Fibroblast of peridontal ligament (primary cell): ENCODE measurements at regions not wholly inside any gene's neighbourhood (a gene's known extent, or its start where the extent isn't known, plus 50 kb on each side); places are given as distances from the start of the nearest gene placed in this dataset.

Experiments used
- DNase-seq: peaks from one replicate; pipeline ENCODE4 v3.0.0-alpha.2; 2010; ENCODE audit errors: extremely low read depth

DNA sequence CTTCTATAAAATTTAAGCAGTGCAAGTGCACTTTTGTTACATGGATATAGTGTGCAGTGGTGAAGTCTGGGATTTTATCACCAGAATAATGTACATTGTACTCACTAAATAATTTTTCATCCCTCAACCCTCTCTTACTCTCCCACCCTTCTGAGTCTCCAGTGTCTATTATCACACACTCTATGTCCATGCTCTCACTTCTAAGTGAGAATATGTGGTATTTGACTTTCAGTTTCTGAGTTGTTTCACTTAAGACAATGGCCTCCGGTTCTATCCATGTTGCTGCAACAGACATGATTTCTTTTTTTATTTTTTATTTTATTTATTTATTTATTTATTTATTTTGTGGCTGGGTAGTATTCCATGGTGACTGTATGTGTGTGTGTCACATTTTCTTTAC is 855.9 kb upstream of the PHF14 start:
- DNase-seq: no peak

GRCh38 chr7:10120936-10121335 is 852.7 kb upstream of the PHF14 start:
- DNase-seq: no peak

GRCh38 chr7:10121631-10122030 is 852.0 kb upstream of the PHF14 start:
- no peak for DNase-seq

DNA sequence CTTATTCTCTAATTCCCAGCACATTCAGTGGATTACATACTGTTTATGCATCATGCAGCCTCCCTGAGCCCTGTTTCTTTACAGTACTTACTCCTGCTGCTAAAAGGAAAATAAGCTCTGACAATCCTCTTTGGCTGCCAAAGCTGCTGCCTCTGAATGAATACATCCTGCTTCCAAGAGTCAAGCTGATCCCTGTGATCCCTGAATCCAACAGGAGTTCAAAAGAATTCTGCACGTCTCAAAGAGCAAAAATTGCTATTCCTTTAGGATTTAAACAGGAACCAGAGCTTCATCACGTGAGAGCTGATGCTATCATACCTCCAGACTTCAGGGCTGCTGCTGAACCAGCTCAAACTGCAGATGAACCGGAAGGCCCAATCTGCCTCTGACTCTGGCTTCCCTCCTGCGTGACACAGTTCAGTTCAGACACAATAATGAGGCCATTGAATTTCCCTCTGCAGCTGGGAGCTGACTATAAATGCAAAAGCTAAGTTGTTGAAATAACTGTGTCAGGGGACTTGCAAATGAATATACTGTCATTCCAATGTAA is 851.0 kb upstream of the PHF14 start:
- DNase-seq: no peak

GRCh38 chr7:10128748-10129147 is 844.9 kb upstream of the PHF14 start:
- DNase-seq: no peak

- DNase-seq: no peak
Observed at GRCh38 chr7:10138087-10138854, 835.4 kb upstream of the PHF14 start.

- DNase-seq: no peak
Observed at GRCh38 chr7:10146271-10146670, 827.4 kb upstream of the PHF14 start.

DNA sequence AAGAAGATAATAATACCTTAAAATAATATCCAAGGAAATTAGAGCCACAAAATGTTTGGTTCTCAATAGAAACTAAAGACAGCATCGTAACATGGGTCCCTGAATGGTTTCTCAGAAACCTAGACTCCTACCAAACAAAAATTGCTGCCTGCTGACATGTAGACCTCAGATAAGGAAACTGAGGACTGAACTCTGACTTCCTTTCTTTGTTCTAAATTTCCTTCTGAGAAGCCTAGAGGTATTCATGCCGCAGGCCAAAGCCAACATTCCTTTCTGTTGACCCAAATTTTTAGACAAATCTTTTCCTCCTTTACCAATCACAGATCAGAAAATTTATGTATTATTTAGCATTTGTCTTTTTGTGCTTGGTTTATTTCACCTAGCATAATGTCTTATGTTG is 816.7 kb upstream of the PHF14 start:
- DNase-seq: no peak

DNA sequence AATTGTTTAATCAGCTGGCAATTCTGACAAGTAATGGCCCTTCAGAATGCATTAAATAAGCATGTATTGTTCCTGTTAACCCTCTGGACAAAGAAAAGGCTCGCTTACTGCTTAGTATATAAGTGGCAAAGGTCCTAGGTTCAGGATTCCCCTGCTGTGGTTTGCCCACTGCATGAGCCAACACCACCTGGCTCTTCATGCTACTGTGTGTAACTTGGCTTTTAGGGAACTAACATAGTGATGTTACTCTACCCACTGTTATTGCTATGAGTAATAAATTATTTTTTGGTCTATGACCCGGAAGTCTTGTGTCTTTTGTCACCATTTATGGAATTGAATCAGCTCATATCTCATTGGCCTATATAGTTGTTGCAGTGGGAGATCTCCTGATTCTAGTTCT is 791.7 kb upstream of the PHF14 start:
- no peak for DNase-seq

DNA sequence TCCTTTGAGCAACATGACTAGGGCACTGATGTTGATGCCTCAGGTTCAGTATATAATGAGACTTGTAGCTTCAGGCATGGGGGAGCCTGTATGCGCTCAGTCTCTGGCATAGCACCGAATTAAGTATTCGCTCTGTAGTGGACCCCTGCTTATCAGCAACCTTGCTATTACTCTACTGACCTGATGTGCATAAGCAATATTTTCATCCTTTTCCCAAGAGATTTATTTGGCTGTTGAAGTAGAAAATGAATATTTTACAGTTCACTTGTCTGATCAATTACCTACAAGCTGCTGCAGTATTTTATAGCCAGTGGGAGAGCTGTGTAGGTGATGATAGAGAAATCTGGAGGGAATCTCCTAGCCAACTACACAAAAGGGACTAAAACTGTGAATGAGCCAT is 781.6 kb upstream of the PHF14 start:
- no peak for DNase-seq

GRCh38 chr7:10205696-10206095 is 768.0 kb upstream of the PHF14 start:
- no peak for DNase-seq

DNA sequence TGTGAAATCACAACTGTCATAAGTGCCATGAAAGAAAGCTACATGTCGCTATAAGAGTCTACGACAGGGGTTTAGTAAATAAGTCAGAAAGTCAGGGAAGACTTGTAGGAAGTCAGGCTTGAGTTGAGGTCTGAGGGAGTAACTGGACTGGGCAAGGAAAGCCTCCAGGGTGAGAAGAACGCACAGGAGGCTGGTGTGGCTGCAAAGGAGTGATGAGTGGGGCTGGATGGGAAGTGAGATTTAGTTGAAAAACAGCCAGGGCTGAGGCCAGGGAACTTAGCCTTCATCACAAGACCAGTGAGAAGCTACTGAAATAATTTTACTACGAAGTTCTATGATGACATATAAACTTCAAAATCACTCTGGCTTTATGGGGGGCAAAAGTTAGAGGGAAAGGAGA is 763.7 kb upstream of the PHF14 start:
- no peak for DNase-seq

- DNase-seq: no peak
Observed at GRCh38 chr7:10211016-10211415, 762.7 kb upstream of the PHF14 start.

GRCh38 chr7:10211861-10212260 is 761.8 kb upstream of the PHF14 start:
- no peak for DNase-seq

- no peak for DNase-seq
Observed at GRCh38 chr7:10212649-10213048, 761.0 kb upstream of the PHF14 start.

DNA sequence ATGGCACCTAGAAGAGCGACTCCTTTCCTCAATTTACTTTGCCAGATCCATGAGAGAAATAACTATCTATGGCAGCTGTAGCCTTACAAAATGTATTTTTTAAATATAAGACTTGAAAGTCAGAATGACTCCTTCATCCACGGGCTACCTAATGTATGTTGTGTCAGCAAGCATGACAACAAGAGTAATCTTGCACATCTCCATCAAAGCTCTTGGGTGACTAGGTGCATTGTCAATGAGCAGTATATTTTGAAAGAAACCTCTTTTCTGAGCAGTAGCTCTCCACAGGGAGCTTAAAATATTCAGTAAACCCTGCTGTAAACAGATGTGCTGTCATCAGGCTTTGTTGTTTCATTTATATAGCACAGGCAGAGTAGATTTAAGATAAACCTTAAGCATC is 757.2 kb upstream of the PHF14 start:
- no peak for DNase-seq

GRCh38 chr7:10221084-10221483 is 752.6 kb upstream of the PHF14 start:
- no peak for DNase-seq

GRCh38 chr7:10222976-10223375 is 750.7 kb upstream of the PHF14 start:
- DNase-seq: no peak

GRCh38 chr7:10225275-10225674 is 748.4 kb upstream of the PHF14 start:
- DNase-seq: peak; percentile 8

GRCh38 chr7:10237306-10237705 is 736.4 kb upstream of the PHF14 start:
- peak; percentile 36 for DNase-seq

DNA sequence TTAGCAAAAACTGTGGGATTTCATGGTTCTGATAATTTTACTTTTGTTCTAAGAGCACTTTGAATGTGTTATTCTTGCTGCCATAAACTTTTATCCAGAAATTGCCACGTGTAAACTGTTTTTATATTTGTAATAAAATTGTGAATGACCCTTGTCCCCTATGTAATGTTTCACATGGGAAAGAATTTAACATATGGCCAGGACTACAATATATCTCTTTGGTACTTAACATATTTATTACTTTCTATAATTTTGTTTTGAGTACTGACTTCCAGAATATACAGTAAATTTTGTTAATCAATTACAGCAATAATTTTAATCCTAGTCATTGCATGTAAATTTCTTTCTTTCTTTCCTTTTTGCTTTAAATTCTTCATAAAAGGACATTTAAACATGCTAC is 735.0 kb upstream of the PHF14 start:
- DNase-seq: no peak

DNA sequence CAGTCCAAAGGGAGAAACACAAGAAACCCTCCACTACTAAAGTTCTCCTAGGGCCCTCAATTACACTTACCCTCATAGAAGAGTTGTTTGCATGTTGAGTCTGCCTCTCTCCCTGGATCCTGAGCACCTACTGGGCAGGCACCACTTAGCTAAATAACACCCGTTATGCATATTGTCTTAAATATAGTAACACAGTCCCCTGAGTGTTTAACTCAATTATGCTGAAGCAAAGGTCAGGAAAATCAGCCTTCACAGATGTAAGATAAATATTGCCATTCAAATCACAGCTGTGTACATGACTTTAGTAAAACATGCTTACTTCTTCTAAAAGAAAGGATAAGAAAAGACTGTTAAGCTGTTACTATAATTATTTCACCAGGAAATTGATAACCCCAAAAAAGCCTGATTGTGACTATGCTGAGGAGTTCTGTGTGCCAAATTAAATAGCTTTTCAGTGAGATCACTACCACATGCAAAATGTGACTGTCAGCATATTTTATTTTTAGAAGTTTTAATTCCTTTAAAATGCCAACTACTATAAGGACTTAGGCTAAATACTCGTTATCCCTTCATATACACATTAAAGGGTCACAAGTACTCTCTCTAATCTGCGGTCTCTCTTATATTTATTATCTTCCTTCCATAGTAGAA is 733.9 kb upstream of the PHF14 start:
- peak; percentile 1 for DNase-seq

GRCh38 chr7:10245406-10245805 is 728.3 kb upstream of the PHF14 start:
- DNase-seq: no peak
